ENCODE measurements at regions not wholly inside any gene's neighbourhood (a gene's known extent, or its start where the extent isn't known, plus 50 kb on each side); places are given as distances from the start of the nearest gene placed in this dataset.

DNA sequence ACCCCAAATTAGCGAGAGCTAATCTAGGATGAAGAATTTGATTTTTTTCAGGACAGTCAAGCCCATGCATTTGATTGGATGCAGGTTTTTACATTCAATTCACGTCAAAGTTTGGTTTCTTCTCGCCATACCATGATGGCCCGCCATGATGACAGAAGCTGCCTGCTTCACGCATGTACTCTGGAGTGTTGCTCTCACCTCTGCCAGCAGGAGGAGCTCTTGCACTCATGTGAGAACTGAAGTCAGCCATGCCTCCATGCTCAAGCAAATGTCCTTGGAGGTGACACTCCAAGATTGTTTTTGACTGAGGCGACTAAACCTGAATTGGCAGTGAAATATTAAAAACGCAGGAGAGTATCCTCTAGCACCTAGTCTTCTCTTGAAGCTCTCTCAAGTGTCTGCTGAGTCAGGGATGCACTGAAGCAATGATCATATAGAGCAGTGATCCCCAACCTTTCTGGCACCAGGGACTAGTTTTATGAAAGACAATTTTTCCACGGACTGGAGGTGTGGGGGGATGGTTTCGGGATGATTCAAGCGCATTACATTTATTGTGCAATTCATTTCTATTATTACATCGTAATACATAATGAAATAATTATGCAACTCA lies 120.9 kb downstream of the SAMMSON start:
- DNase-seq = peak; percentile 9

DNA sequence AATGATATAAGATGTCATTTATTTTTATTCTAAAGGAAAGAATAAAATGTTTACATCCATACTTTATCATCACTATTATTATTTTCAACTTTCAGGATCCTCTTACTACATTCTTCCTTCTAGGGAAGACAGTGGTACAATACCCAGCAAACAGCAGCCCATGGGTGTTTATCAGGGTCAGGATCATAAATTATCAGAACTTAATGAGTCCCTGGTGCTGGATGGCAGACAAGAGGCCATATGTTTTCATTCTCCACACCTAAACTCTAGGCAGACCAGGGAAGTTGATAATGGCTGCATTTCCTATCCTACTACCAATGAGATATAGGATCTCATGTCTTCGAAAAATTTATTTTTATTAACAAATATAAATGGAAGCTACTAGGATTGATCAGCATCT lies 127.7 kb downstream of the SAMMSON start:
- DNase-seq = no peak

DNA sequence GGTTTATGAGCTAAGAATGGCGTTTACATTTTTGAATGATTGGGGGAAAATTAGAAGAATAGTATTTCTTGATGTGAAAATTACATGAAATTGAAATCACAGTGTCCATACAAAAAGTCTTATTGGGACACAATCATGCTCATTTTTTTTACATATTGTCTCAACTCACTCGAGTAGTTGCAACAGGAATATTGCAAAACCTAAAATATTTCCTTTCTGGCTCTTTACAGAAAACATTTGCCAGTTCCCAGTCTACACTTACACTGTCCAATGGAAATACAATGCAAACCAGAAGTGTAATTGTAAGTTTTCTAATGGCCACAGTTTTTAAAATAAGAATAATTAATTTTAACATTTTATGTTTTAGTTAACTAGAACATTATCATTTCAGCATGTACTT lies 137.8 kb downstream of the SAMMSON start:
- no peak for DNase-seq

DNA sequence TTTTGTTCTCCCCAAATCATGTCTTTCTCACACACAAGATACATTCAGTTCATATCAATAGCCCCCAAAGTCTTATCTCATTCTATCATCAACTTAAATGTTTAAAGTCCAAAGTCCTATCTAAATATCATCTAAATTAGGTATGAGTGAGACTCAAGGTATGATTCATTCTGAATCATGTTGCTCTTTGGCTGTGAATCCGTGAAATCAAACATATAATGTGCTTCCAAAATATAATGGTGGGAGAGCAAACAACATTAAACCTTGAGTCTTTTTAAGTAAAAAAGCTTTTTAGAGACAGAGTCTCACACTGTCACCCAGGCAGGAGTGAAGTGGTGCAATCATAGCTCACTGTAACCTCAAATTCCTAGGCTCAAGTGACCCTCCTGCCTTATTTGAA lies 139.1 kb downstream of the SAMMSON start:
- DNase-seq = no peak
